Fibroblast of skin of abdomen (primary cell): ENCODE measurements at regions not wholly inside any gene's neighbourhood (a gene's known extent, or its start where the extent isn't known, plus 50 kb on each side); places are given as distances from the start of the nearest gene placed in this dataset.

Source experiments
- DNase-seq: peaks from one replicate; pipeline ENCODE4 v3.0.0-alpha.2; 2013

- DNase-seq = no peak
These were observed 312.8 kb upstream of the C11orf87 start for GRCh38 chr11:109109150-109109549.

DNA sequence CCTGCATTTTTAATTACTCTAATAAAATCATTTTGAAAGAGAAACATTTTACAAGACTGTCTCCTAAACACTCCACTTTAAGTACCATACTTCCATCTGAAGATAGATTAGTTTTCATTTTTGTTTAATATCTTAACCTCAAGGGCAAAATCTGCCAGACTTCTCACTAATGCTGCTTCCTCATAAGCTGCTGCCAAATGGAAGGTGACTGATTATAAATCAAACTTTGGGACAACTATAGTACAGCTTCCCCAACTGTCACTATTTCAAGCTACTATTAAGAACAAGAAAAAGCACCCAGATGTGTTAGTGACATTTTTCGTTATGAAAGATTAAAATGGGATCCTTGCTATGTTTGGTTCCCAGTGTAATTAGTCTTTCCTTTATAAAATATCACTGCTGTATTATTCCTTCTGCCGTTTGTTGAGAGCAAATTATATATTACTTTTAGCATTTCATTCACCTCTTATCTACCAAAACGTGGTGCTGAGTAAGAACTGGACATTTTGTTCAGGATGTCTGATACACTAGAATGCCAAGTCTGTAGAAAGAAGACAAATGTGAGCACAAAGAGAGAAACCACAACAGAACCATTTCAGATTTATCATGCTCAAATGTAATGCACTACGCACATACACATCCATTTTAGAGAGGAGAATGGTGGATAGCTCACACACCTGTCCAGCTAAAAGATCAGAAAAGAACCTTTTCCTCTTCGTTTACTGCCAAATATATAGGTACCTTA lies 312.2 kb upstream of the C11orf87 start:
- DNase-seq = no peak

GRCh38 chr11:109112261-109112660 lies 309.7 kb upstream of the C11orf87 start:
- DNase-seq = no peak

DNA sequence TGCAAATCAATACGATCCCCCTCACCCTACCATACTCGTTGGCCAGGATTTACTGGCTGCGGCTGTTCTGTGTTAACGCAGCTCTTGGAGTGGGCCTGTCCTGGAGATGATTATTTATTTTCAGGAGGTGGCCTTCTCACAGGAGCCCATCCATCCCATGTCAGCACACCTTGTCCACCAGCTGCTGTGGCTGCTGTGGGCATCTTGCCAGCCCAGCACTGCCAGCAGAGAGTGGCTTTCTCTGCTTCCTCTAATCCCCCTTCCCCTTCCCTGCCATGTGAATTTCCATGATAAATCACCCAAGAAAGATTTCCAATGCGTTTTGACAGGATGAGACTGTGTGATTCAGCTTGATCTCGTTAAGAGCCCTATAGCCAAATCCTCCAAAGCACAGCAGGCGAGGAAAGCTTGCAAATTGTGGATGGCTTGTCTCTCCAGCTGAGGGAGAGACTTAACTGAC lies 309.1 kb upstream of the C11orf87 start:
- peak; percentile 63 for DNase-seq

DNA sequence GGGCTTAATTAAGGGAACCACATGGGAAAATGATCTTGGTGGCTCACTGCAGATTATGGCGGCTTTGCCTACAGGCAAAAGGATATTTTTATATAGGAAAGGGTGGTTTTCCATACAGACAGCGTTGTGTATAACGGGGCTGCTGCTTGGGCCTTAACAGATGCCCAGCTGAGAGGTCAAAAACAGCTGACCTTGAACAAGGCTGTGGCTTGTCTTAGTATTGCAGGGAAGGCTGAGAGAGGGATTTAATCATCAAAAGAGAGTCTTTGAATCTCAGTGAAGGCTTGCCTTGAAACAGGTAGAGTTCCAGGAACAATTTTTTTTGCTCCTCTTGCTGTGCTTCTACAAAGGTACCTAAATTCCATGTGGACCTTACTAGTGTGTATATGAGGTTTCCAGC lies 301.6 kb upstream of the C11orf87 start:
- DNase-seq = no peak

DNA sequence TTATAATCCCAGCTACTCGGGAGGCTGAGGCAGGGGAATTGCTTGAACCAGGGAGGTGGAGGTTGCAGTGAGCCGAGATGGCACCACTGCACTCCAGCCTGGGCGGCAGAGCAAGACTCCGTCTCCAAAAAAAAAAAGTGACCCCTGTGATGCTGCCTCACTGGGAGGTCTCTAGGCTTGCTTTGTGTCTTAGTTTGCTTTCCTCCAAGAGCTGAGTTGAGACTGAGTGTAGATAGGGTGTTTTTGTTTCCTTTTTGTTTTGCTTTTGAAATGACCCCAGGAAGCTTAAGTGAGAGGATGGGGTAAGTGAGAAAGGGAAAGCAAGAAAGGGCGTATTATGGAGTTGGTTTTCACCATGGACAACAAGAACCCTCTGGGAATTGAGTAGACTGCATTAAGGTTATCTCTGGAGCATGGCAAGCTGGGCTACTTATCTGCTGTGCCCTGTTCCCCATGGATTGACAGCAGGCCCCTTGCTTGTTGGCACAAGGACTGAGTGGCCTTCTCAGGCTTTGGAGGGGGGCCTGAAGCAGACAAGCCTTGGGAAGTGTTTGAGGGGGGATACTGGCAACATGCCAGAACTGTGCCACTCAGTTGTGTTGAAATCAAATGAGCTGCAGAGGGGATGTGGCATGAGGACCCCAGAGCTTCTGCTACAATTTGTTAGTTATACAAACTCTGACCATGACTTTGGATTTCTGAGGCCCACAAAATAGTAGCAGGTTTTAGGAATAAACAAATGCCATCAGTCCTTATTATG lies 300.6 kb upstream of the C11orf87 start:
- no peak for DNase-seq

DNA sequence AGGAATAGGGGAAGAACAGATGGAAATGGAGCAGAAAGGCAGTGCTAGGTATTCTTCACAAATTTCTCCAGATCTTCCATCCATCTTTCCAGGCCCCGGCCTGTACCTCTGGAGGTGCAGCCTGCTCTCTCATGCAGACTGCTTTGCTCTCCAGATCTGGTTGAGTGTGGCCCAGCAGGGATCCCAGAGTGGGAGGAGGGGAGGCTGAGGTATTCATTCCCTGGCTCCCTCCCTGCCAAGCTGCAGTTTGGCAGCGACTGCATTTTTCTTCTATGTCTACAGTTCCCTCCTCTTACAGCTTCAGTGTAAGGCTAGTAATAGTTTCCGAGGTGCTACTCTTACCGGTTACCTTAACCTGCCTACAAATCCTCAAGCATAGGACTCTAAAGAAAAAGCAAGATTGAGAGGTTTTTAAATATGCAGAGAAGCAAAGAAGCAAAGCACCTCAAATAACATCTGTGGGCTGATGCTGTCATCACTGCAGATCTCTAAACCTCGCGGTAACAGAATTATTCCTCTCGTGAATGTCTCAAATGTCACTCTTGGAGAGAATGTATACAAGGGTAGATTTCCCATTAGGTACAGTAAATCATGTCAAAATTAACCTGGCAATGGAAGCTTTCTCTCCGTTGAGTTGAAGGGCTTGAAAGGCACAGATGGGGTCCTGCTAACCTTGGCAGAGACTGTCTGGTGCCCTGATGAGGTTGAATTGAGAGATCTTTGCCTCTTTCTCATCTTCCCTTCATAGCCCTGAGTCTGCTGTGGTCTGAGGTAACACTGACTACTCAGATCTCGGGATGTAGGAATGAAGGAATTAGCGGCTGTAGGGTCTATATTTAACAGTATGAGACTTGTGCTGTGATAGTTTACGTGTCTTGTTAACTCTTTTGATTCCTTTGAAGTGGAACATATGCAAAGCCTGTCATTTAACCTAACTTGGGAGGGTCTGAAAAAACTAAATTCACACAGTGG lies 297.9 kb upstream of the C11orf87 start:
- DNase-seq = peak; percentile 63

GRCh38 chr11:109130910-109131309 lies 291.1 kb upstream of the C11orf87 start:
- no peak for DNase-seq

DNA sequence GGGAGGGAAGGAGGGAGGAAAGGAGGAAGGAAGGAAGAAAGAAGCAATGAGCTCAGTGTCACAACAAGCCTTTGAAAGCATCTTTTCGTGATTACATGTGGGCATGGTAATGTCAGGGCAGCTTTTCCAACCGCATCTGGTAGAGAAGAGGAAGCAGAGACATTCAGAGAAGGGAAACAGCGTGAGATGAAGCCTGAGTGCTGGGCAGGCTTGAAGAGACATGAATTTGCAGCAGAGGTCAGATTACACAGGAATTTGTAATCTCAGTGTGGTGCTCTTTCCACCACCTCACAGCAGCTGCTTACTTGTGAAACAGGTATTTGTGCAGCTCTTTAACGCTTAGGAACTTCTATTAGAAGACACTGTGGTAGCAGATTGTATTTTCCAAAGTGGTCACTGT lies 289.5 kb upstream of the C11orf87 start:
- no peak for DNase-seq

- no peak for DNase-seq
These were observed 288.8 kb upstream of the C11orf87 start for GRCh38 chr11:109133159-109133558.

GRCh38 chr11:109135627-109136026 lies 286.4 kb upstream of the C11orf87 start:
- DNase-seq = no peak

DNA sequence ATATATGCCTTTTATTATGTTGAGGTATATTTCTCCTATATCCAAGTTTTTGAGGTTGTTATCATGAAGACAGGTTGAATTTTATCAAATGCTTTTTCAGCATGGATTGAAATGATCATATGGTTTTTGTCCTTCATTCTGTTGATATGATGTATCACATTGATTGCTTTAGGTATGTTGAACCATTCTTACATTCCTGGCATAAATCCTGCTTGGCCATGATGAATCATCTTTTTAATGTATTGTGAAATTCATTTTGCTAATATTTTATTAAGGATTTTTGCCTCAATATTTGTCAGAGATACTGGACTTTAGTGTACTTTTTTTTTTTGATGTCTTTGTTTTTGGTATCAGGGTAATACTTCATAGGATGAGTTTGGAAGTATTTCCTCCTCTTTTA lies 283.8 kb upstream of the C11orf87 start:
- DNase-seq = peak; percentile 53

DNA sequence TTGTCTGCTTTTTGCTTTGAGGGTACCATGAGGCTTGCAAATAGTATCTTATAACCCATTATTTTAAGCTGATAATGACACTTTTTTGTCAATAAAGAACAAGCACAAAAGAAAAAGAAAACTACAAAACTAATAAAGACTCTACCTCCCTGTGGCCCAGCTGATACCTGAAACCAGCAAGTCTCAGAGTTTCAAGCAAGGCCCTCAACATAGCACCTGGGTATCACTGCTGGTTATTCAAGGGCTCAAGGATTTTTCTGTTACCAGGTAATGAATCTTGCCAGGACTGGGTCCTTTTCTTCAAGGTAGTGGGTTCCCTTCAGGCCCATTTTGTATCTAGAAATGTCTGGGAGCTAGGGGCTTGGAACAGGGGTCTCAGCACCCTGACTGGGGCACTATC lies 281.6 kb upstream of the C11orf87 start:
- no peak for DNase-seq

DNA sequence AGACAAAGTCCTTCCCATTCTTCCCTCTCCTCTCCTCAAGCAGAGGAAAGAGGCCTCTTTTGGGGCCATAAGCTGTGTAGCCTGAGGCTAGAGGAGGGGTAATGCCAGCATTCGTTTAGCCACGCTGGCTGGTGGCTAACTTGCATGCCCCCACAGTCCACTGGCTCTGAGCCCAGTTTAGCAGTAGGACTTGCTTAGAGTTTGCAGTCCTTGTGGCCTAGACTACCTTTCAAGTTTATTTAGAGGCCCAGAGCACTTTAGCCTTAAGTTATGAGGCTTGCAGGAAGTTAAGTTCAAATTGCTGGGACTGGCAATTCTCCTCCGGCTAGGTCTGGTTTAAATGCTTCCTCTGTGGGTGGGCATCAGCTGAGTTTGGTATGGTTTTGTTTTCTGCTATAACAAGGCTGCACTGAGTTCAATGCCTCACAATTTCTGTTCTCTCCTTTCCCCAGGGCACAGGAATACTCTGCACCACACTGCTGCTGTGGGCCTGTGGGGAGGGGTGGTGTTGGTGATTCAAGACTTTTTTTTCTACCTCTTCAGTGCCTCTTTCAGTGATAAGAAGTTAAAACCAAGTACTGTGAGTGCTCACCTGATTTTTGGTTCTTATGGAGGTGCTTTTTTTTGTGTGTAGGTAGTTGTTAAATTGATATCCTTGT lies 281.0 kb upstream of the C11orf87 start:
- no peak for DNase-seq

DNA sequence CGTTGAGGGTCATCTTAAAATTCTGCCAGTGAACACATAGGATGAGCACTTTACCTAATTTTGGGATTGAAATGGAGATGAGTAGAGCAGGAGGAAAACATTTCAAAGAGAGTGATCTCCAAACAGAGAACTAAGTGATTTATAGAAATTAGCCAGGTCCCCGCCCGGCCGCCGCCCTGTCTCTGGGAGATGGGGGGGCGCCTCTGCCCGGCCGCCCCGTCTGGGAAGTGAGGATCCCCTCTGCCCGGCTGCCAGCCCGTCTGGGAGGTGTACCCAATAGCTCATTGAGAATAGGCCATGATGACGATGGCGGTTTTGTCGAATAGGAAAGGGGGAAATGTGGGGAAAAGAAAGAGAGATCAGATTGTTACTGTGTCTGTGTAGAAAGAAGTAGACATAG lies 276.7 kb upstream of the C11orf87 start:
- no peak for DNase-seq

DNA sequence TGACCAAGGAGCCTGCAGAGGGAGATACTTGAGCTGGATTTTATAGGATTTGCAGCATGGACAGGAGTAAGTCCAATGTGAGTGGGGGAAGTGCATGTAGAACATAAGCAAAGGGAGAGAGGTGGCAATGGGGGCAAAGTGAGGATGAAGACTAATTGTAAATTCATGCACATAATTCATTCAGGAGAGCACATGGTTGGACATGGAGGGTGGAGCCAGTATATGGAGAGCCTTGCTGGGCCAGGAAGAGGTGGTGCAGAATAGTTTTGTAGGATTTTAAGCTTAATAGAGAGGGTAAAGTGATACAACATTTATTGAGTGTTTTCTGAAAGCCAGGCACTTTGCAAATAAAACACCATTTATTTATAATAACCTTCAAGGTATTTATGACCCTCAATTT lies 274.3 kb upstream of the C11orf87 start:
- DNase-seq = no peak

- DNase-seq = no peak
These were observed 273.3 kb upstream of the C11orf87 start for GRCh38 chr11:109148669-109149068.

GRCh38 chr11:109150581-109150980 lies 271.4 kb upstream of the C11orf87 start:
- DNase-seq = no peak

DNA sequence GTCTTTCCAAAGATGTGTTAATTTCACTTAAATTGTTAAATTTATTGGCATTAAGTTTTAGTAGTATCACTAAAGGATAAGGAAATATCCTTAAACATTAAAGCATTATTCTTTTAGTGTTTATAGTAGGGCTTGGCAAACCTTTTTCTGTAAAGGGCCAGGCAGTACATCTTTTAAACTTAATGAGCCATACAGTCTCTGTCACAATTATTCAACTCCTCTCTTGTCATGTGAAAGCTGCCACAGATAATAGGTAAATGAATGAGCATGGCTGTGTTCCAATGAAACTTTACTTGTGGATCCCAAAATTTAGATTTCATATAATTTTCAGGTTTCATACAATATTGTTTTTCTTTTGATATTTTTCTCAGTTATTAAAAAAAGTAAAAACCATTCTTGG lies 268.2 kb upstream of the C11orf87 start:
- DNase-seq = no peak

DNA sequence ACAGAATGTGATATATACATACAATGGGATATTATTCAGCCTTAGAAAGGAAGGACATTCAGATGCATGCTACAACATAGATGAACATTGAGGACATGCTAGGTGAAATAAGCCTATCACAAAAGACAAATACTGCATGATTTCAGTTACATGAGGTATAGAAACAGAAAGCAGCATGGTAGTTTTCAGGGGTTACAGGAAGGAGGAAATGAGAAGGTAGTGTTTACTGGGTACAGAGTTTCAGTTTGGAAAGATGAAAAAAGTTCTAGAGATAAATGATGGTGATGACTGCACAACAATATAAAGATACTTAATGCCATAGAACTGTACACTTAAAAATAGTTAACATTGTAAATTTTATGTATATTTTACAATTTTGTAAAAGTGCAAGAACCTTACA lies 266.7 kb upstream of the C11orf87 start:
- no peak for DNase-seq

DNA sequence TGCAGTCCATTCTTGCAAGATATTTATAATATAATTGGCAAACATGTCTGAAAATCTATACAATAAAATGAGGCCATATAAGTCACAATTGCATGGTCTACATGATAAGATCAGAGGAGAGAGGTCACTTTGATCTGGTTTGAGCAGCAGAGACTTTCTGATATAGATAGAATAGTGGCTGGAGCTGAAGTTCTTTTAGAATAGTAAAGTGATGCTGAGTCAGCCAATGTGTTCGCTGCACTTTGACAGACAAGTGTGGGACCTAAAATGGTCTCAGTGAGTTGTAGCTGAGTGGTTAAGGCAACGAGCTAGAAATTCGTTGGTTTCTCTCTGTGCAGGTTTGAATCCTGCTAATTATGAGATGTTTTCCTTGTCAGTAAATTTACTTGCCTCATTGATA lies 257.0 kb upstream of the C11orf87 start:
- no peak for DNase-seq

DNA sequence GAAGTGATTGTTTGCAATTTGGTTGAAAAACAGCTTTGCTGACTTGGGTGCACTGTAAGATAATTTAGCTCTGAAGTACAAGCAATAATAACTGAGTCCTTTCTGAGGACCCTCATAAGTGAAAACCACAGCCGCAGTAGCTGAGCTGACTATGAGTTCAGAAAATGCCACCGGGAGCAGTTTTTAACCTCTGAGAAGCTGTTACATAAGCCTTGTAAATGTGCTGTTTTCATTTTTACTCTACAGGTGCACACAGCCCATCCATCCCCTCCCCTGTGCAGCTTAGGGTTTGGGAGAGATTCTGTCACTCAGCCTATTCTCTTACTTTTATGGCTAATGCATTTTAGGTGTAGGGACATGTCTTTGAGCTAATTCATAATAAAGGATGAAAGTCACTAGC lies 255.5 kb upstream of the C11orf87 start:
- no peak for DNase-seq
